Caki2 (cell line): ENCODE measurements at regions not wholly inside any gene's neighbourhood (a gene's known extent, or its start where the extent isn't known, plus 50 kb on each side); places are given as distances from the start of the nearest gene placed in this dataset.
"Not testable (repeated sequence)": the region's sequence is repeated elsewhere in the genome, so short reads cannot be mapped to it uniquely, and the experiment has no call there.

Source experiments
- DNase-seq: peaks from one replicate; pipeline ENCODE4 v3.0.0-alpha.2; 2015; ENCODE audit warnings: low read depth
- in situ Hi-C: cut with HindIII; loops from 2 replicates; pipeline ENCODE4 v1.10.0; 2016; ENCODE audit warnings: low sequenced_read_pairs, low pct_unique_long_range_greater_than_20kb, mixed read lengths

DNA sequence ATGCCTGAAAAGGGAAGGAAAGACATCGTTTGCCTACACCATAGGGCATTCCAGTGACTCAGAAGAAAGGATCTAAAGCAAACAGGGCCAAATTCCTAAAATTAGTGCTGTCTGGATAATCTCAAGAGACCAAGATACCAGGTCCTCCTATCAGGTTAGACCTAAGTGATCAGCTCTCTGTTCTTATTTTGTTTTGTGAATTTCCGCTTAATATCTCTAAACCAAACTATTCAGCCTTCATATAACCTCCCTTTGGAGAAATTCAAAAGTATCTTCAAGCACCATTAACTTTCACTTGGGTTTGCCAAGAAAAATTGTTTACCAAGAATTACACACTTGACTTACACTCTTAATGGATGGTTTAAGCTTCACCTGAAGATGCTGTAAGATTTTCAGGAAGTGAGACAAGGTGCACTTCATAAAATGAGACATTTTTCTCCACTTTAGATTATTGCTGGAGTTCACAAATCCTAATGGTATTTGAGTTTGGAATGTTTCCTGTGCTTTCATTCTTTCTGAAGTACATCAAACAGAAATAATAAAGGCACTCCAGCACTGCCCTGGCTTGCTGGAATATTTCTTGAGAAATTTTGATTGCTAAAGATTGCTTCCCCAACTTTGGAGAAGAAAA, 376.1 kb downstream of the LMO7 start:
- in situ Hi-C loops = no loop called here
- peak; percentile 84 for DNase-seq

DNA sequence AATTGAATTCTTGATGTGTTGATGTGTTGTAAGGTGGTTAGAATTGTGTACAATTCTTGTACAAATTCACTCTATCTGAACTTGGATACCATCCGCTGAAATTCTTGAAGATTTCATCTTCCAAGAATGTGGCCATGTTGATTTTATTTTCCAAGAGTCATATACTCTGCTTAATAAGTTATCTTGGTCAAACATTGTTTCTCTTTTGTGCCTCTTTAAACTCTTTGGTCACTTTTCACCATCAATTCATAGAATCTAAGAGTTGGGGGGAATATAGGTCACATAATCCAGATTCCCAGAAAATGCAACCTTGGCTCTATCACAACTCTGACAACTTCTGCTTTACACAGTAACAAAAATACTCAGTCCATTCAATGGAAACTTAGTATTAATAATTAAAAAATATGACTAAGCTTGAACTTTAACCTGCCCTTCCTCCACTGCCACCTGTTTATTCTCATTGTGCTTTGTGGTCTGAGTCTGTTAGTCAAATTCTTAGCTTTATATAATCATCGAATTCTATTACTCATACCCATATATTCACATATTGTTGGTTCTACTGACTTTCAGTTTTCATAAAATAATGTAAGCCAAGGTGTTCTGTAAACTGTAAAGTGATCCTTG, 373.2 kb downstream of the LMO7 start:
- peak; percentile 80 for DNase-seq
- in situ Hi-C loops = no loop called here

DNA sequence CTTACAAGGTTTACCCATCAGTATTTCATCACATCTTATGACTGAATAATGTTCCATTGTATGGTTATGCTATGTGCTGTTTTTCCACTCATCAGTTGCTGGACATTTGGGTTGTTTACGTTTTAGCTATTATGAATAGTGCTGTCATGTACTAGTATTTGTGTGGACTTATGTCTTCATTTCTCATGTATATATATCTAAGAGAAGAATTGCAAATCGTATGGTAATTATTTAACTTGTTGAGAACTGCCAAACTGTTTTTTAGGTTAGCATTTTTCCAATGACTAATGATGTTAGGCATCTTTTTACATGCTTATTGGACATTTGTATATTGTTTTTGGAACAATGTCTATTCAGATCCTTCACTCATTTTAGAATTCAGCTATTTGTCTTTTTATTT, 368.3 kb downstream of the LMO7 start:
- in situ Hi-C loops = no loop called here
- DNase-seq = no peak

DNA sequence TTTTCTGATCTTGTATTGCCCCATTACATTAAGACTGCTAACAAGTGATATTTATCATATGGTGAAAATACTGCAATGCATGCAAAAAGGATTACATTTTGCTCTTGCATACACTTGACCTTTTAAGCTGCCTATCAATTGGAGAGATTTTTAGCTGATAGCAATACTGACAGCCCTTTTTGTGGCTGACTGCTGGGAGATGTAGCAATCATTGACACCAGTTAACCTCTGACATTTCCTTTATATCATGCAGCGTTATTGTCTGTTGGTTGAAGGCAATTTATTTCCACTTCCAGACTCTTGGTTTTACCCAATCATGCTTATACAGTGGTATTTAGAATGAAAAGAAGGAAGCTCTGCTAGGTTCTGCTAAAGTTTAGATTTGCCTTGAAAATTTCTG, 364.0 kb downstream of the LMO7 start:
- in situ Hi-C loops = no loop called here
- no peak for DNase-seq

DNA sequence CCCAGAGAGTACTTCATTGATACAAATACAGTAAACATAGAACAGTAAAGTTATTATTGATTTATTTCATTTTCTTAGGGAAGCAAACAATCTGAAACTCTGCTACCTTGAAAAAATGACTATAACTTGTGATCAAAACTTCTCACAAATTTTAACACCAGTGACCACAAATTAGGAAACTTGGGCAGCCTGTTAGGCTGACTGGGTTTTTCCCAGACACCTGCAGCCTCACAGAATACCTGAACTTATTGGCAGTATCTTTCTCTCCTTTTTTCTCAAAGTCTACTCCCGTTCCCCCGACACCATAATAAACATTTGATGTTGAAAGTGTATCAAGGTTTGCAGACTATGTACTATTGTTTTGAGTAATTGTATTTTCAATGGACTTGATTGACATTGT, 360.5 kb downstream of the LMO7 start:
- in situ Hi-C loops = no loop called here
- no peak for DNase-seq

DNA sequence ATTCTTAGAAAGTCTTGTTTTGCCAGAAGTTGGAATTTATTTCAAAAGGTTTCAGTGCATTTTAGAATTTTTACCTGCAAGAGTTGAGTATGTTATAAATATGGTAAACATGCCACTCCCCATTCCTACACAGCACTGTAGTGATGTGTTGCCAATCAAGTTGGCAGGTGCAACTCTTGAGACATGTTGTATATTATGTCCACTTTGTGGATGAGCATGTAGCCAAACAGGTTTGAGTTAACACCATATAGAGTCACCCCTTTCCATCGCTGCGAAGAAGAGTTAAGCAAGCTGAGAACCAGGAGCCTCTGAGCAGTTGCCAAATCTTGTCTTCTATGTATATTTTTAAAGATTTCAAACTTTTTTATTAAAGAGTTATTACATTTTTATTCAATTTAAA, 359.8 kb downstream of the LMO7 start:
- in situ Hi-C loops = no loop called here
- DNase-seq = no peak

DNA sequence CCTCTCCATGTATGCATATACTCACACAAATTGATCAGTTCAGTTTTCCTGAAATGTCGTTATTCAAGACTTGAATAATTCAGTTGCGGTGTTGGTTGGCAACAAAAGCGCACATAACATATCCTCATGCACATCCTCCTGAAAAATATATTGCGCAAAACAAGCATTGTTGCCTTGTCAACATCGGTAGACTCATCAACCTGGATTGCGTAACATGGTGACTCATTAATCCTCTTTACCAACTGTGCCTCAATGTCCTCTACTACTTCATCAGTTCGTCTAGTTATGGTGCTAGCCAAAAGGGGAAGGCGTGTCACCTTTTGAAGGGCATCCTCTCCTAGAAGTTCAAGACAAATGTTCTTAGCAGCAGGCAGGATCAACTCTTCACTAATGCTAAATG, 357.7 kb downstream of the LMO7 start:
- in situ Hi-C loops = no loop called here
- no peak for DNase-seq

DNA sequence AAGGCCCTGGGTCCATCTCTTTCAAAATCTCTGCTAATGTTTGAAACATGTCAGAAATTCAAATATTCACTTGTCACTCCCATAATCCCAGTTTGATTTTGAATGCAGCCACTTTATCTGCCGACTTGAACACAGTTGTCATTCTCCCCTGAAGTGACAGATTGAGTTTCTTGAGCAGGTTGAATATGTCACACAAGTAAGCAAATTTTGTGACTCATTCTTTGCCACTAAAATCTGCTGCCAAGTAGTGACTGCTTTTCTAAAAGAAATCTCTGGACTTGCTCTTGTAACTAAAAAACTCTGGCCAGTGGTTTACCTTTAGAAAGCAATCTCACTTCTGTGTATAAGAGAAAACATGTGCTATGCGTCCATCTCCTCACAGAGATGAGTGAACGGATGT, 357.1 kb downstream of the LMO7 start:
- no peak for DNase-seq
- in situ Hi-C loops = no loop called here

DNA sequence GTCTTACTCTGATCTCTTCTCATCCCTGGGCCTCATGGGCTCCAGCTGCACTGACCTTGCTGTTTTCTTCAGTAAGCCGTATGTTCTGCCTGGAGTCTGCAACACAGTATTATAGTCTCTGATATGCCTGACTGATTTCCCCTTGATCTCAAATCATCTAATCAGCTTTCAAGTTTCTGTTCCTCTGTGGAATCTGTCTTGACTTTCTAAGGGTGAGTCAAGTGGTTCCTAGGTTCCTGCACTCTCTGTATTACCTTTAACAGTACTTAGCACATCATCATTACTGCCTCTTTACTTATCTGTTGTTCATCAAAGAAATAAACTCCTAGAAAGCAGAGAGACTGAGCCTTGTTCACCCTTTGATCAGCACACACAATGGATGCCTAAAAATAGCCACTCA, 350.7 kb downstream of the LMO7 start:
- in situ Hi-C loops = no loop called here
- DNase-seq = no peak

DNA sequence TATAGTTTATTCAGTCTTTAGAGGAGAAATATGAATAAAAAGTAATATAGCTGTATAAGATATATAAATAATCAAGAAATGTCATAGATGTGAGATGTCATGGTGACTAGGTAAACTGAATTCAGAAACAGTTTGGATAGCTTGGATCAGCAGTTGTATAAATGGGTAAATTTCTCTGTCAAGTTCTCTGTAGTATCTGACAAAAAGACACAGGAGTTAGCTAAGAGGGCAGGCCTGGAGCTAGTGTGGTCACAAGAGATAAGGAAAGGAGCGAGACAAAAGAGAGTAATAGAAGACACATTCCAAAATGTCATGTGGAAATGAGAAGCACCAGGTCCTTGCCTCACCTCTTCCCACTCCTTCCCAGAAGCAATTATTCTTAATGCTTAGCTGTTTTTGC, 349.0 kb downstream of the LMO7 start:
- DNase-seq = no peak
- in situ Hi-C loops = no loop called here

DNA sequence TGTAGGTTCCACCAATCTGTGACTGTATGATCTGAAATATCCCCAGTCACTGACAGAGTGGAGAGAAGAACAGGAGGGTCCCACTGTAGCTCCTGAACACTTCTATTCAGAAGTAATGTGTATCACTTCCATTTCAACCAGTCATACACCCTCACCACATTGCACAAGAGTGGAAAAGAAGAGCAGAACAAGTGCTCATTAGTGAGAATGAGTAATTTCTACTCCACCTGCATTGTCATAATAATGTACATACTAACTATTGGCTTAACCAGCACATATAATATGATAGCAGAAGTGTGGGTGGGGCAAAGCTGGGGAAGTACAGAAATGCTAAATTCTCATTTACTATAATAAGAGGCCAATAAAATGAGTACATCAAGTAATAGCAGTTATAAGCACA, 342.7 kb downstream of the LMO7 start:
- DNase-seq = no peak
- in situ Hi-C loops = no loop called here

DNA sequence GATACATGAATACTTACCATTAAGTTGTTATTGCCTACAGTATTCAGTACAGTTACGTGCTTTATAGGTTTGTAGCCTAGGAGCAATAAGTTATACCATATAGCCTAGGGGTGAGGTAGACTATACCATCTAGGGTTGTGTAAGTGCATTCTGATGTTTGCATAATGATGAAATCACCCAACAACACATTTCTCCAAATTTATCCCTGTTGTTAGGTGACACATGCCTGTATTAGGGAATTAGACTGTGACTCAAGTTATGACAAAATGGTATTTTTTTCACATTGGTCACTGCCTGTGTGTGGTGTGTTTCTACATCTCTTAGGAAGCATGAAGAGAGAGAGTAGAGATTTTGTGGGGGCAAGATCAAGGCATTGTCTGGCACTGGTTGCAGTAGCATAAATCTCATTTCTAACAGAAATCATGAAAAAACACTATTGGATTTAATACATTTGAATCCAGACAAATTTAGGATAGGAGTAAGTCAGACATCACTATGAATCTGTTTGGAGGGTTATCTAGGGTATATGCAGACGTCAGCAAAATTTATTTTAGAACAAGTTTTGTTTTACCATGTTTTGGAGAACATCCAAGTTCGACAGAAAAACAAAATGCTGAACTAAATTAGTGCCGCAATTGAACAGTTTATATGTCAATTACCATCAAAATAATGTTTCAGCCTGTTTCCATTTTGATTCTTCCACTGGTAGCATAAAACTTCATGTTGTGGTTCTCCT, 332.1 kb downstream of the LMO7 start:
- DNase-seq = no peak

DNA sequence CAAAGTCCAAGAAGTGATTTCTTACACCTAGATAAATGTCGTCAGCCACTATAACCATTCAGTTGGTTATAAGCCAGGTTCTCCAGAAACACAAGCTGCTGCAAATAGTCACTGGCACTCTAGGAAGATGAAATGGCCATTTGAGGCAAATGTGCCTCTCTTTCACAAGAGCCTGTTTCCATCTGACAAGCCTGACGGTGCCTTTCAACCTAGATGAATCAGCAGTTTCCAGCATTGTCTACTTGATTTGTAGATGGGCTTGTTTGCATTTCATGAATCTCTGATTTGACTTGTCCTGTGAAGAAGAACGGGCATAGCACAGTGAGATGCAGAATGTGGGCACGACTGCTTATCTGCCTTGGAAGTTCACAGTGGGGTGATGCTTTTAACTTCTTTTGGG, 327.2 kb downstream of the LMO7 start:
- in situ Hi-C loops = no loop called here
- DNase-seq = peak; percentile 2

More for the DNA sequence above, 332.1 kb downstream of the LMO7 start:
- in situ Hi-C loops = no loop called here

DNA sequence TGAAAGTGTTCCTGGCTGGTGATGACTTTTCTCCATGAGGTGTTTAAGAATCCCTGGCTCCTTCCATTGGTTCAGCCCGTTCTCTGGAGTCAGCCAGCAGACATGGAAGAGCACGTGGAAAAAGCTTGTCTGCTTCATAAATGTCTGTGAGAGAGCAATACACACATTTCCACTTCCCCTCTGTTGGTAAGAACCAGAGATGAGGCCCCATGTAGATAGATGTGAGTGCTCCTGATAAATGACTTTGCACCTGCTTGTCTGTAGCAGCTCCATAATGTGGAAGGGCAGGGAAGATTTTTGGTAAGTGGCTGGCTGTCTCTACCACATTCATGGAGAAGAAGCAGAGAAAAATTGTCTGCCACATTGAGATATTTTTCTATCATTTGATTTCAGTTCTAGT, 325.8 kb downstream of the LMO7 start:
- DNase-seq = no peak
- in situ Hi-C loops = no loop called here

DNA sequence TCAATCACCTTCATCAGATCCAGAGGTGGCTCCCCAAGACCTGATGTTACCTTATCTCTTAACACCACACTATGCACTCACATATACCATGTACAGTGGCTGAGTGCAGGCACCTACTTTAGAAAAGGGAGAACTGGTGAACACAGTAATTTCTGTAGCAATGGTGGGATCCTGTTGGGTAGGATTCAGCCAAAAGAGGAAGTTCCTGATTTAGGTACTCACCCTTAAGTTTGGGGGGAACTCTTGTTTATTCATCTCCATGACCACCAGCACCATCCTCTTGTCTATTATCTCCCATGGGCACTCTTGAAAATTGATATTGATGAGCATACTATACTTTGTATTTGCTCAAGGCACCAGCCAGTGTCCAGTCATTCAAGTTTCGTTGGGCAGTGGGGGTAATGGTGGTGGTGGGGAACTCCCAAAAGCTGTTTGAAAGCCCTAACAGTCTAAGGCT, 324.4 kb downstream of the LMO7 start:
- no peak for DNase-seq
- in situ Hi-C loops = no loop called here

DNA sequence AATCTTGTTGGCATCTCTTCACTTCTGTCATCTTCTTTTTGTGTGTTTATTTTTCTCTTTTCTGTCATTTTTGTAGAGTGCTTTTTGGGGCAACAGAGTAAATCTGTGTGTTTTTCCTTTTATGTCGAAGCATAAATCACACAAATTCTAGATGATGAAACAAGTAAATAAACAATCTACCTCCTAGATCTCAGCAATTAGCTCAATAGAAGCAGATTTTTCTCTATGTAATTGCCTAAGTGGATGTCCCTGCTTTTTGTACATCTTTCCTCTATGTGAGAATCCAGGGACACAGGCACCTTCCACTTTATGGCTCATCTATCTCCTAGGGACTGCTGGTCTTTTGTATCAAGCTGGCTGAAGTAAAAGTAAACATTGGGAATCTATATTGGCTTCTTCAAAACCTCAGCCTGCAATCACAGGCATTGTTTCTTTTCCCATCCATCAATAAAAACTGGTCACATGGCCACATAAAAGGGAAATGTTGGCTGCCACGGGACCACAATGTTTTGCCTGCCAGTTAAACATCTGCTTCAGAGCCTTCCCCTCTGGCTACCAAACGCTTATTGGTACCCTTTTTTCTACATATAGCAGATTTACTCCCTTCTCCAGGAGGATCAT, 323.8 kb downstream of the LMO7 start:
- in situ Hi-C loops = no loop called here
- DNase-seq = no peak

DNA sequence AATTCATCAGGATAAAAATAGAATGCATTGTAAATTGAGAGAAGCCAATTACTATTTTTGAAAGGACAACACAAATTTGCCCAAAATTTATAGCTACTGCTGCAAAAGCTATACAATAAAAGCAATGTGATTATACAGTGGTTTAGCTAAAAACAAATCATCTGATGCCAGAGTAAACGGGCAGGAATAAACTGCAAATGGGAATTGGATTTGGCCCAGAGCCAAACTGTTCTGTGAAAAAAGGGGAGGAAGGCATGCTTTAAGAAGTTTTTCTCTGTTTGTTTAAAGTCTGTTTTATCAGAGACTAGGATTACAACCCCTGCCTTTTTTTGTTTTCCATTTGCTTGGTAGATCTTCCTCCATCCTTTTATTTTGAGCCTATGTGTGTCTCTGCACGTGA, 317.5 kb downstream of the LMO7 start:
- in situ Hi-C loops, DNase-seq: not testable (repeated sequence)

DNA sequence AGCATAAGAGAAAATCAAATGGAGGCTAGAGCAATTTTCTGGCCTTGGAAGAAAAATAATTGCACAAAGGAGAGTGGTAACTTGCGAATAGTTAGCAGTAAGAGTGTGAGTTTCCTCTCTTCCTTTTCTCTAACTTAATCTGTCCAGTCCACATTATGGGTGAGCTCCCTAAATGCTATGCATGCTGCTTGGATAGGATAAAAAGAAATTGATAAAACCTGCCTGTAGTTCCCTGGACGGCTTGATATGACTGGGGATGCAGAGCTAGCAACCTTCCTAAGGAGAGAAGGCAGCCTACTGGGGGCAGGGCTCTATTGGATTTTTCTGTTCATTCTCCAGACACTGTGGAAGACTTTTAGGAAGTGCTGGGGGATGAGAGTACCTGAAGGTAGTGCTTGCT, 311.3 kb downstream of the LMO7 start:
- DNase-seq = no peak
- in situ Hi-C loops = no loop called here

DNA sequence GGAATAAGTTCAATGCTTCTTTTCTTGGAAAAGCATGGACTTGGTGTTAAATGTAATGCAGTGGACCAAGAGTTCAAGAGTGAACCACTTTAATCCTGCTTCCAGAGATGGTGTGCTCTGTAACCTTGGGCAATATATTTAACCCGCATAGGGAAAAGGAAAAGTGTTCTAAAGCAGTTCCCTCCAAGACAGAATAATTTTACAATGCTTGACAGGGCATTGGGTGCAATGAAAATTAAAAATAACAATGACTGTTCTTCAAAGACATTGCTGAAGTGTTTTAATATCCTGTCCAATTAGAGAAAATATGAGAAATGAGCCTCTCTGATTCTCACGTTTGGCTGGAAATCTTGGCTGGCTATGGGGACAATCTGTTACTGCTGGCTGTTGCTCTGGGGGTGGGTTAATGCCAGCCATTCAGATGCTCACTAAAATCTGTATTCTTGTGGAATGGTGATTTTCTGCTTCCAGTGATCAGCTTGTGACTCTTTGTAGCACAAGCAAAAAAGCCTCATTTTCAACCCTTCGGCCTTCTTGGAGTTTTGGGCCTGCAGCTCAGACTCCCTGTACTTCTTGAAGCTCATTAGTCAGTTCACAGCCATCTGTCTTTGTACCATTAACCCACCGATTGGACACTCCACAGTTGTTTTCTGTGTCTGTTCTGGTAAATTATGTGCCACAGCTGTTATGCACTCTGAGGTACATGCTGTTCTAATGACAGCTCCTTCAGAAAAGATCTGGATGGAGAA, 310.6 kb downstream of the LMO7 start:
- in situ Hi-C loops = no loop called here

More for the DNA sequence above, 310.6 kb downstream of the LMO7 start:
- DNase-seq = no peak
